ENCODE measurements at regions not wholly inside any gene's neighbourhood (a gene's known extent, or its start where the extent isn't known, plus 50 kb on each side); places are given as distances from the start of the nearest gene placed in this dataset.

DNA sequence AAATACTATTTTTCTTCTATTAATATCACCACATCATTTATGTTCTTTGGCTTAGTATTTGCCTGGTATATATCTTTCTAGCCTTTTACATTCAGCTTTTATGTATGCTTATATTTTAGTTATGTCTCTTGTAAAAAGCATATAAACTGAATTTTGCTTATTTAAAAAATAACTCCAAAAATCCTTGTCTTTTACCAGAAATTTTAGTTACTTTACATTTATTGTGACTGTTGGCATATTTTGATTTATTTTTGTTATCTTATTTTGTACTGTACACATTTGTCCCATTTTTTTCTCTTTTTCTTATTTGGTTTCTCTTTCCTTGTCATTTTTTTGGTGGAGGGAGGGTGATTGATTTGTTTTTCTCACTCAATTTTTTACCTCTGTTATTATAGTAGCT lies 169.6 kb downstream of the UACA start:
- TF ChIP-seq, protein P1, sequence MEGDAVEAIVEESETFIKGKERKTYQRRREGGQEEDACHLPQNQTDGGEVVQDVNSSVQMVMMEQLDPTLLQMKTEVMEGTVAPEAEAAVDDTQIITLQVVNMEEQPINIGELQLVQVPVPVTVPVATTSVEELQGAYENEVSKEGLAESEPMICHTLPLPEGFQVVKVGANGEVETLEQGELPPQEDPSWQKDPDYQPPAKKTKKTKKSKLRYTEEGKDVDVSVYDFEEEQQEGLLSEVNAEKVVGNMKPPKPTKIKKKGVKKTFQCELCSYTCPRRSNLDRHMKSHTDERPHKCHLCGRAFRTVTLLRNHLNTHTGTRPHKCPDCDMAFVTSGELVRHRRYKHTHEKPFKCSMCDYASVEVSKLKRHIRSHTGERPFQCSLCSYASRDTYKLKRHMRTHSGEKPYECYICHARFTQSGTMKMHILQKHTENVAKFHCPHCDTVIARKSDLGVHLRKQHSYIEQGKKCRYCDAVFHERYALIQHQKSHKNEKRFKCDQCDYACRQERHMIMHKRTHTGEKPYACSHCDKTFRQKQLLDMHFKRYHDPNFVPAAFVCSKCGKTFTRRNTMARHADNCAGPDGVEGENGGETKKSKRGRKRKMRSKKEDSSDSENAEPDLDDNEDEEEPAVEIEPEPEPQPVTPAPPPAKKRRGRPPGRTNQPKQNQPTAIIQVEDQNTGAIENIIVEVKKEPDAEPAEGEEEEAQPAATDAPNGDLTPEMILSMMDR (IDR thresholded peaks at IDR 0.05) = no peak
- TF ChIP-seq EP300 (IDR thresholded peaks at IDR 0.05; ENCODE audit: low read depth) (no peak), POLR2A (IDR thresholded peaks at IDR 0.05) (no peak)

All from transverse colon (tissue), 3 donors.